Activated T-helper 1 cell treated with anti-CD3 and anti-CD28 coated beads, Interleukin-12 subunit alpha, Interleukin-12 subunit beta, Interleukin-2, Interleukin-4 antibody, amounts not matched to agents 30 ng/mL and 10 ng/mL and 1 ng/mL, durations not matched to agents 14 hours and 24 hours and 36 hours (primary cell): ENCODE measurements at regions not wholly inside any gene's neighbourhood (a gene's known extent, or its start where the extent isn't known, plus 50 kb on each side); places are given as distances from the start of the nearest gene placed in this dataset.
A peak's percentile ranks its signal among the peaks of the same experiment; 100 is the strongest.

ENCODE experiments used
- DNase-seq: peaks from one replicate; pipeline ENCODE4 v3.0.0; 2021; ENCODE audit warnings: low spot score
- H3K27ac Mint-ChIP-seq: one replicate; pipeline ENCODE4 v1.8.0; 2021; ENCODE audit warnings: mild to moderate bottlenecking, mixed read lengths
- H3K27me3 Mint-ChIP-seq: one replicate; pipeline ENCODE4 v1.8.0; 2022; ENCODE audit warnings: mild to moderate bottlenecking, moderate library complexity, mixed read lengths; ENCODE audit not compliant: insufficient read depth
- H3K36me3 Mint-ChIP-seq: one replicate; pipeline ENCODE4 v1.8.0; 2021; ENCODE audit warnings: low read depth, mixed read lengths
- H3K4me1 Mint-ChIP-seq: one replicate; pipeline ENCODE4 v1.8.0; 2021; ENCODE audit warnings: low read depth, mixed read lengths
- H3K4me3 Mint-ChIP-seq: one replicate; pipeline ENCODE4 v1.8.0; 2021; ENCODE audit warnings: mild to moderate bottlenecking, moderate library complexity, mixed read lengths
- H3K9me3 Mint-ChIP-seq: one replicate; pipeline ENCODE4 v1.8.0; 2021; ENCODE audit warnings: mixed read lengths
- intact Hi-C: fragments of 100-400 bp; cut with micrococcal nuclease; formaldehyde crosslinking; loops from one replicate; pipeline ENCODE4 v1.15.1; 2024

DNA sequence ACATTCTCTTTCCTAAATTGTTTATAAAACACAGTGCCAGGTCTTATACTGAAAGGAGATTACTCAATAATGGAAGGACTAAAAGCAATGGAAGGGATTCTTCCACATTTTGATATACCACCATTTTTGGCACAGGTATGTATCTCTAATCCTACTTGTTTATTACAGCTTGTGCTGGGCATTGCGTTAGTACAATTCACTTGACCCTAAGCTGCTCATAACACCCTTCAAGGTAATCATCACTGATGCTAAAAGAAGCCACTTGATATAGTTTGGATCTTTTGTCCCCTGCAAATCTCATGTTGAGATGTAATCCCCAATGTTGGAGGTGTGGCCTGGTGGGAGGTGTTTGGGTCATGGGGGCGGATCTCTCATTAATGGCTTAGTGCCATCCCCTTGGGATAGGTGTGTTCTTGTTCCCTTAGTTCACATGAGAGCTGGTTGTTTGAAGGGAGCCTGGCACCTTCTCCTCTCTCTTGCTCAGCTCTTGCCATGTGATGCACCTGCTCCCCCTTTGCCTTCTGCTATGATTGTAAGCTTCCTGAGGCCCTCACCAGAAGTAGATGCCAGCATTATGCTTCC lies 71.1 kb downstream of the NIBAN1 start:
- Mint-ChIP-seq H3K27ac (no peak overlapping the region), H3K36me3 (peaks cover 4% of the 10 kb centered on the region), H3K4me3 (no peak overlapping the region), H3K4me1 (peaks cover 11% of the 10 kb centered on the region), H3K9me3 (peaks cover 4% of the 10 kb centered on the region), H3K27me3 (peaks cover 7% of the 10 kb centered on the region)
- intact Hi-C loops: no loop called here
- no peak for DNase-seq

DNA sequence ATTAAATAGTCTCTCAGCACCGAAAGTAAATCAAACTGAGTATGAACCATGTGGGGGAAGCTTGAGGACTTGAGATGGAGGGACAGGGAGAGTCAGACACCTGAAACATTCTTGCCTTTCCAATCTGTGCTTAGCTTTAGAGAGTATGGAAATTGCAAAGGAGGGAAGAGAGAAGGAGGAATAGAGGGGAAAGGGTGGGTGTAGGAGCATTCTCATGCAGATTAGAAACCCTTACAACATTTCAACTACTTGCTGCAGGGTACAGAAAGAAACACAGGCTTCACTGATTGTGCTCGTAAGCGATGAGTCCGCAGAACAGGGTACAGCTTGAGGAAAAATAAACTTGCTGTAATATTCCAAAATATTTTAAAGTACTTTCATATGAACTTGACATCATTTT lies 73.8 kb downstream of the NIBAN1 start:
- intact Hi-C loops: no loop called here
- Mint-ChIP-seq H3K4me1 (peaks cover 16% of the 10 kb centered on the region), H3K4me3 (no peak overlapping the region), H3K9me3 (peaks cover 4% of the 10 kb centered on the region), H3K27me3 (peaks cover 7% of the 10 kb centered on the region), H3K36me3 (peaks cover 17% of the 10 kb centered on the region), H3K27ac (no peak overlapping the region)
- no peak for DNase-seq

DNA sequence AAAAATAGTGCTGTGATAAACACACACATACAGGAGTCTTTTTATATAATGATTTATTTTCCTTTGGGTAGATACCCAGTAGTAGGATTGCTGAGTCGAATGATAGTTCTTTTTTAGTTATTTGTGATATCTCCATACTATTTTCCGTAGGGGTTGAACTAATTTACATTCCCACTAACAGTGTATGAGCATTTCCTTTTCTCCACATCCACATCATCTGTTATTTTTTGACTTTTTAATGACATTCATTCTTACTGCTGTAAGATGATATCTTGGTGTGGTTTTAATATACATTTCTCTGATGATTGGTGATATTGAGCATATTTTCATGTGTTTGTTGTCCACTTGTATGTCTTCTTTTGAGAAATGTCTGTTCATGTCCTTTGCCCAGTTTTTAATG lies 78.3 kb downstream of the NIBAN1 start:
- Mint-ChIP-seq H3K4me3 (no peak overlapping the region), H3K27me3 (no peaks in the 10 kb centered on the region), H3K27ac (no peak overlapping the region), H3K36me3 (peaks cover 22% of the 10 kb centered on the region), H3K4me1 (peaks cover 23% of the 10 kb centered on the region), H3K9me3 (no peaks in the 10 kb centered on the region)
- intact Hi-C loops: loop anchor here (10.0 kb wide), 1 partner anchor 821 kb away; no protein-coding TSS in a partner anchor
- no peak for DNase-seq

DNA sequence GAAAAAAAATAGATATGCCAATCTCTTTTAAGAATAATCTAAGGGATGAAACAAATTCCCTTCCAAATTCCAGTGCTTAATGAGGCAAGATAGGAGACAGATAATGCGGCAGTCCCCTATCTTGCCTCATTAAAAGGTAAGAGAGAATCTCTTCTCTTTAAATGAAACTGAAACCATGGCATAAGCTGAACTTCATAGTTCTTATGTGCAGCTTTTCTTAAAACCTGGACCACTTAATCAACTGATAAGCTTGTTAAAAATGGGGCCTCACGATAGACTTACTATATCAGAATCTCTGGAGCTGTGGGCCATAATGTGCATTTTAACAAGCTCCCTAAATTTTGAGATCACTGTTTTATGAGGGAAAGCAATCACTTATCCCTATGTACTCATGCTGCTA lies 79.2 kb downstream of the NIBAN1 start:
- Mint-ChIP-seq H3K4me1 (peaks cover 32% of the 10 kb centered on the region), H3K36me3 (peaks cover 24% of the 10 kb centered on the region), H3K9me3 (no peaks in the 10 kb centered on the region), H3K27me3 (no peaks in the 10 kb centered on the region), H3K27ac (no peak overlapping the region), H3K4me3 (no peak overlapping the region)
- intact Hi-C loops: loop anchor here (10.0 kb wide), 1 partner anchor 820 kb away; no protein-coding TSS in a partner anchor
- DNase-seq: no peak

DNA sequence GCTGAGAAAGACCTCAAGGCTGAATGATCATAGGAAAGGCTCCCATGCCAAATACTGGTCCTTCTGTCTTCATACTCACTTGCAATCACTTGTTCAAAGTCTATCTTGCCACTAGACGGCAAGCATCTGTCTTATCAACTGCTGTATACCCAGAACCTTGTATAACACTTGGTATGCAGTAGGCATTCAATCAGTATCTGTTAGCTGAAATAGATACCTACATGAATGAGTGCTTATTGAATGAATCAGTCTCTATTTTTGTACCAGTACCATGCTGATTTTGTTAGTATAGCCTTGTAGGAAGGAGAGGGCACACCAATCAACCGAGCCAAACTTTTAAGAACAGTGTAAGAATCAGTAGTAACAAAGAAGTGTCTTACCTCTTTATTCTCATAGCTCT lies 80.6 kb downstream of the NIBAN1 start:
- DNase-seq: no peak
- peaks cover 39% of the 10 kb centered on the region for H3K4me1 Mint-ChIP-seq
- no peak overlapping the region for H3K4me3 Mint-ChIP-seq
- H3K36me3 Mint-ChIP-seq: peaks cover 21% of the 10 kb centered on the region
- H3K9me3 Mint-ChIP-seq: no peaks in the 10 kb centered on the region
- no peaks in the 10 kb centered on the region for H3K27me3 Mint-ChIP-seq
- intact Hi-C loops: loop anchor here (1.0 to 10.0 kb wide), 7 partner anchors 89 to 819 kb away; partner anchors contain the start of genes EDEM3, SWT1 and TRMT1L
- H3K27ac Mint-ChIP-seq: no peak overlapping the region

DNA sequence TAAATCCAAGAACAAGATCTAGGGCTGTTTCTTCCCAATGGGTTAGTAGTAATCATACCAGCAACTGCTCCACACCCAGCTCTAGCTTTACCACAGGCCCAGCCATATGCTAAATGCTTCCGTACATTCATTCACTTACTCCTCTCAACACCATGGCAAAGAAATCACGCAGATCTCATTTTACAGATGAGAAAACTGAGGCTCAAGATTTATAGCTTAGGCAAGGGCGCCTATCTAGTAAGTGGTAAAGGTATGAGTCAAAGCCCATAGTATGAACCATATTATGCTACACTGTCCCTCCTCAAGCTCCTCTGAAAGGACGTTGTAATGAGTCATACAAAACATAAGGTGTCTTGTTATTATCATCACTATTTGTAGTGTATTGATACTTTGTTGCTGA lies 82.2 kb downstream of the NIBAN1 start:
- Mint-ChIP-seq H3K4me1 (peaks cover 39% of the 10 kb centered on the region), H3K27ac (peak overlapping the region; percentile 61), H3K4me3 (no peak overlapping the region), H3K9me3 (no peaks in the 10 kb centered on the region), H3K27me3 (no peaks in the 10 kb centered on the region), H3K36me3 (peaks cover 12% of the 10 kb centered on the region)
- intact Hi-C loops: loop anchor here (1.0 to 10.0 kb wide), 8 partner anchors 61 to 817 kb away; partner anchors contain the start of genes EDEM3, SWT1 and TRMT1L
- no peak for DNase-seq

DNA sequence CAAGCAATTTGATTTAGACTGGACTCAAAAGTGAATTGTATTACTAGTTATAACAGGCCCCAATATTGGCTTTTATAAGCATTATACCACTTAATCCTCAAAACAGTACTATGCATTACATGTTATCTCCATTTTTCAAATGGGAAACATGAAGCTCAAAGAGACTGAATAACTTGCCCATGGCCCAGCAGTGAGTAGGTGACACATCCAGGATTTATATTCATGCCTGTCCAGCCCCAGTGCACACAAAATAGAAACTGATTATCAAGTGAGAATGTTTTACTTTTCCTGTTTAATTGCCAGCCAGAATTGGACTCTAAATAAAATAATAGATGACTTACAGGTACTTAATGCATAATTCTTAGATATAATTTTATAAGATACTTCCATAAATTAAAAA lies 82.9 kb downstream of the NIBAN1 start:
- intact Hi-C loops: loop anchor here (5.0 to 10.0 kb wide), 4 partner anchors 139 to 817 kb away; partner anchors contain the start of genes EDEM3, SWT1 and TRMT1L
- H3K4me3 Mint-ChIP-seq: no peak overlapping the region
- H3K36me3 Mint-ChIP-seq: peaks cover 8% of the 10 kb centered on the region
- H3K4me1 Mint-ChIP-seq: peaks cover 39% of the 10 kb centered on the region
- no peak for DNase-seq
- H3K27ac Mint-ChIP-seq: peak overlapping the region; percentile 93
- H3K27me3 Mint-ChIP-seq: no peaks in the 10 kb centered on the region
- no peaks in the 10 kb centered on the region for H3K9me3 Mint-ChIP-seq

DNA sequence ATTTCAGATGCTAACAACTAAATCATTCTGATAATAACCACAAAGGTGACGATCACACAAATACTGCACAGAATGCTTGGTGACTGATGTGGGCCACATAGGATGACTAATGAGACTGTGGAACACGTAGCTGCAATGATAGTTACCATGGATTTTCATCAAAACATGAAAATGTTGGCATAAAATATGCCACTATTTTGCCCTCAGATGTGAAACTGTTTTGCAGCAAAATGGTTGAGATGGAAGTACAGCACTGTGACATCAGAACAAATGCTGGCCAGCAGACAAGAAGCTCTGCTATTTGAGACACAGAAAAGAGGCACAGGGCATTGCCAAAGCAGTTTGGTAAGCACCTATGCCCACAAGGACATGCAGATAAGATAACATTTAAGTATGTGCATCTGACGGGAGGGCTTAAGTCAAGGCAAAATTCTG lies 83.8 kb downstream of the NIBAN1 start:
- Mint-ChIP-seq H3K4me1 (peaks cover 31% of the 10 kb centered on the region), H3K4me3 (peak overlapping the region; percentile 8), H3K36me3 (peaks cover 13% of the 10 kb centered on the region), H3K27me3 (no peaks in the 10 kb centered on the region), H3K9me3 (no peaks in the 10 kb centered on the region), H3K27ac (peak overlapping the region; percentile 93)
- intact Hi-C loops: loop anchor here (1.0 to 10.0 kb wide), 6 partner anchors 8 to 816 kb away; partner anchors contain the start of genes EDEM3, SWT1 and TRMT1L
- DNase-seq: no peak

DNA sequence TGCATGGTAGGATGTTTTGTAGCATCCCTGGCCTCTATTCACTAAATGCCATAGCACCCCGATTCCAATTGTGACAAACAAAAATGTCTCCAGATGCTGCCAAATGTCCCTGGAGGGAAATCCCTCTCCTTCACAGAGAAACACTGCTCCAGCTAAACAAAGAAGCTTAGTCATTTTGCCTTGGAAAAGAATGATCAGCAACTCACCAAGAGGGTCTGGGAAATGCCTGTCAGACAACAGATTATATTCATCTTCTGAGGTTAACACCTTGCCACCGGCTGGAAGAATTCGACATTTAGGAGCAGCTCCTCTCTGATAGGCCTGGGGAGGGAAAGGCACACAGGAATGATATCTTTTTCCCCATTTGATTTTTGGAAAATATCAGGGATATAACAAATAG lies 84.4 kb downstream of the NIBAN1 start:
- peaks cover 30% of the 10 kb centered on the region for H3K4me1 Mint-ChIP-seq

DNA sequence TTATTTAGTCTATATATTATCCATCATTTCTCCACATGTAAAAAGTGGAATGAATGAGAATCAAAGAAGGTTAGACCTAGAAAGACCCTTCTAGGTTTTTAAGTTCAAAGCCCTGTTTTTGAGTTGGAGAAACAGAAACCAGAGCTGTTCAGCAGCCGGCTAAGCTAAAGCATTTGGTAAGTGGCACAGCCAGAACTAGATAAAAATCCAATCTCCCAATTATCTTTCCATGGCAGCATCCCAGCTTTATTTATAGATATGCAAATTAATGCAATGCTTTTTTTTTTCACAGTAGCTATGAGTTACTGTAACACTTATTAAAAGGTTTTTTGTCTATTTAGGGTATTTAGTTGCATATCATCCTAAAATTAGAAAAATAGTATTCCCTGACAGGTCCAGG lies 85.1 kb downstream of the NIBAN1 start:
- Mint-ChIP-seq H3K27me3 (no peaks in the 10 kb centered on the region), H3K9me3 (no peaks in the 10 kb centered on the region), H3K4me1 (peaks cover 30% of the 10 kb centered on the region), H3K27ac (no peak overlapping the region), H3K4me3 (no peak overlapping the region), H3K36me3 (peaks cover 15% of the 10 kb centered on the region)
- no peak for DNase-seq
- intact Hi-C loops: no loop called here

More for the DNA sequence above, 84.4 kb downstream of the NIBAN1 start:
- Mint-ChIP-seq H3K4me3 (no peak overlapping the region), H3K27me3 (no peaks in the 10 kb centered on the region), H3K9me3 (no peaks in the 10 kb centered on the region), H3K27ac (peak overlapping the region; percentile 93), H3K36me3 (peaks cover 15% of the 10 kb centered on the region)
- DNase-seq: no peak
- intact Hi-C loops: loop anchor here (1.0 to 10.0 kb wide), 6 partner anchors 8 to 815 kb away; partner anchors contain the start of genes EDEM3, SWT1 and TRMT1L

DNA sequence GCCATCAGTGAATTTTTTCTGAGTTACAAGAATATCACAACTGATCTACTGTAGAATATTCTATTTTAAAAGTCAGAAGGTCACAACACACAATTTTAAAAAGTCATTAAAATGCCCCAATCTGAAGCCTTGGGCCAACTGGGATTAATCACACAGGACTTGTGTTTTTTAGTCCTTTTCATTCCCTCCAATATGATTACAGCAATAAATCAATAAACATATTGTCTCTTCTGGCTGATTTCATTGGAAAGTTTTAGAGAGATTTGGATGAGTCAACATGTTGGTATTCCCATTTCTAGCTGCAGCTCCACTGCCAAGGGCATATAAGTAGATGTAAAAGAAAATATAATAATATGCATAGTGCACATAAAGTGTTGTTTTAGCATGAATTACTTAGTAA lies 85.8 kb downstream of the NIBAN1 start:
- Mint-ChIP-seq H3K4me3 (no peak overlapping the region), H3K9me3 (no peaks in the 10 kb centered on the region), H3K27me3 (no peaks in the 10 kb centered on the region), H3K36me3 (peaks cover 17% of the 10 kb centered on the region), H3K27ac (no peak overlapping the region), H3K4me1 (peaks cover 33% of the 10 kb centered on the region)
- DNase-seq: no peak
- intact Hi-C loops: no loop called here

DNA sequence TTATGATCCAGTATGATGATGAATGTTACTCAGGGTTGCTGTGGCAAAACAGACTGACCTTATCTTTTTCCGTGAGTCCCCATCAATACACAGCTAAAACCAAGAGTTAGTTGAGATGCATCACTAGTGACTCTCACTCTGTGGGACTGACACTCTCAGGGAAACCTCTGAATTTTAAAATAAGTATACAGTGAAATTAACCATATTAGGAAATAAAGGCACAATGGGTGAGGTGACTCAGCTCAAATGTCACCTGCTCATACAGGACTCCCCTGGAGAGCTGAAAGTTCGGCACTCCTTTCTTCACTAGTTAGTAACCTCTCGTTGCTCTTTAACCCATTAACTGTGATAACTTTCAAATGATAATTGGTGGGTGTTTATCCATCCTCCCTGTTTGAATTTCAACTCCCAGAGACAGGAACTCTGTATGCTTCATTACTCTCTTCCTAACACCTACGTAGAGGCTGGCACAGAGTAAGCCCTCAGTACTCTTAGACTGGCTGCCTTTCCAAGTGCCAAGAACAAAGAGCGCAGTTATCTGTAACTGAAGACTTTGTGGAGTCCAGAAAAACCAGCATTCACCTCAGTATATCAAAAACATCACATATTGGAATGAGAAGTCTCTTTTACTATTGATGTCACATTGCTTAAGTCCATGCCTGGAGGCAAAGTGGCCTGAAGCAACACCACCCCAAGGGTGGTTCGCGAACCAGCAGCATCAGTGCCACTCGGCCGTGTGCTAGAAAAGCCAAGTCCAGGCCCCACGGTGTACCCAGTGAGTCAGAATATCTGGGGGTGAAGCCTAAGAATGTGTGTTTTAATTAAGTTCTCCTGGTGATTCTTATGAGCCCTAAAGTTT lies 91.1 kb downstream of the NIBAN1 start:
- Mint-ChIP-seq H3K9me3 (no peaks in the 10 kb centered on the region), H3K27me3 (no peaks in the 10 kb centered on the region), H3K4me3 (peak overlapping the region; percentile 12), H3K36me3 (peaks cover 22% of the 10 kb centered on the region), H3K27ac (peak overlapping the region; percentile 12), H3K4me1 (peaks cover 23% of the 10 kb centered on the region)
- intact Hi-C loops: loop anchor here (1.0 to 2.0 kb wide), 4 partner anchors 7 to 90 kb away; no protein-coding TSS in a partner anchor
- no peak for DNase-seq
